GM23338 (cell line): ENCODE measurements at regions not wholly inside any gene's neighbourhood (a gene's known extent, or its start where the extent isn't known, plus 50 kb on each side); places are given as distances from the start of the nearest gene placed in this dataset.

ENCODE experiments used
- ATAC-seq: fragments of 200-7000 bp; cut with Tn5 transposase; 3 replicates; pipeline ENCODE4 v1.9.1; 2020
- DNase-seq: peaks from one replicate; pipeline ENCODE4 v3.0.0-alpha.2; 2015; ENCODE audit warnings: low spot score
- H2AFZ ChIP-seq: fragments of 200-600 bp; sonication (generic); 2 replicates; pipeline ENCODE4 v1.8.0; 2016; ENCODE audit warnings: antibody characterized with exemption, mild to moderate bottlenecking, moderate library complexity
- H3F3A ChIP-seq: fragments of 200-600 bp; sonication (generic); replicated peaks from 2 replicates; pipeline ENCODE4 v1.8.0; 2017; ENCODE audit warnings: antibody characterized with exemption, mixed run types, low read depth
- H3K27ac ChIP-seq: fragments of 200-600 bp; sonication (generic); 2 replicates; pipeline ENCODE4 v1.6.1; 2016; ENCODE audit warnings: low read depth
- H3K27me3 ChIP-seq: fragments of 200-600 bp; sonication (generic); 2 replicates; pipeline ENCODE4 v1.8.0; 2016; ENCODE audit warnings: mild to moderate bottlenecking, mixed run types, moderate library complexity; ENCODE audit not compliant: insufficient read depth
- H3K36me3 ChIP-seq: fragments of 200-600 bp; sonication (generic); 2 replicates; pipeline ENCODE4 v1.8.0; 2016; ENCODE audit warnings: mild to moderate bottlenecking; ENCODE audit not compliant: insufficient read depth
- H3K4me1 ChIP-seq: fragments of 200-600 bp; sonication (generic); 2 replicates; pipeline ENCODE4 v1.8.0; 2016; ENCODE audit warnings: mild to moderate bottlenecking, moderate library complexity; ENCODE audit not compliant: insufficient read depth
- H3K4me2 ChIP-seq: fragments of 200-600 bp; sonication (generic); 2 replicates; pipeline ENCODE4 v1.7.1; 2017; ENCODE audit warnings: mixed run types
- H3K4me3 ChIP-seq: fragments of 200-600 bp; sonication (generic); 2 replicates; pipeline ENCODE4 v1.6.1; 2016; ENCODE audit warnings: mixed run types
- H3K79me2 ChIP-seq: fragments of 200-600 bp; sonication (generic); replicated peaks from 2 replicates; pipeline ENCODE4 v1.8.0; 2017; ENCODE audit warnings: mild to moderate bottlenecking; ENCODE audit not compliant: insufficient read depth
- H3K9me2 ChIP-seq: fragments of 200-600 bp; sonication (generic); 2 replicates; pipeline ENCODE4 v1.8.0; 2017; ENCODE audit not compliant: insufficient read depth
- H4K20me1 ChIP-seq: fragments of 200-600 bp; sonication (generic); replicated peaks from 2 replicates; pipeline ENCODE4 v1.8.0; 2017; ENCODE audit warnings: mild to moderate bottlenecking; ENCODE audit not compliant: insufficient read depth
- H3K27ac Mint-ChIP-seq: 2 replicates; pipeline ENCODE4 v1.8.0; 2020; ENCODE audit warnings: inconsistent platforms, mild to moderate bottlenecking, moderate library complexity, mixed read lengths
- H3K27me3 Mint-ChIP-seq: 3 replicates; pipeline ENCODE4 v1.8.0; 2022; ENCODE audit warnings: low read depth, mild to moderate bottlenecking, moderate library complexity, mixed read lengths, inconsistent platforms; ENCODE audit not compliant: insufficient read depth, poor library complexity
- H3K36me3 Mint-ChIP-seq: 3 replicates; pipeline ENCODE4 v1.8.0; 2021; ENCODE audit warnings: low read depth, mild to moderate bottlenecking, inconsistent platforms, moderate library complexity, mixed read lengths
- H3K4me1 Mint-ChIP-seq: 3 replicates; pipeline ENCODE4 v1.8.0; 2020; ENCODE audit warnings: mild to moderate bottlenecking, inconsistent platforms, mixed read lengths
- H3K4me3 Mint-ChIP-seq: 3 replicates; pipeline ENCODE4 v1.8.0; 2021; ENCODE audit warnings: moderate library complexity, mild to moderate bottlenecking, inconsistent platforms, mixed read lengths
- H3K9me3 Mint-ChIP-seq: 3 replicates; pipeline ENCODE4 v1.8.0; 2020; ENCODE audit warnings: moderate library complexity, mild to moderate bottlenecking, inconsistent platforms, mixed read lengths
- CREB1 ChIP-seq: fragments of 250-450 bp; sonication (Bioruptor Pico); IDR thresholded peaks from 2 replicates; pipeline ENCODE4 v1.5.0; 2020; ENCODE audit warnings: low read depth, mild to moderate bottlenecking, moderate library complexity
- CTCF ChIP-seq, 2 experiments: fragments of 200-600 bp in 1 of 2; sonication (generic) in 1 of 2; conservative IDR thresholded peaks; 2 replicates each; pipeline versions ENCODE4 v1.5.1 to v1.6.1; 2016 to 2017; ENCODE audit warnings: antibody characterized with exemption in 2 of 2, low read depth in 2 of 2, mild to moderate bottlenecking in 2 of 2, moderate library complexity in 1 of 2
- ETS1 ChIP-seq: IDR thresholded peaks from 2 replicates; pipeline ENCODE4 v1.6.1; 2016; ENCODE audit warnings: antibody characterized with exemption
- EZH2phosphoT487 ChIP-seq: fragments of 200-600 bp; sonication (generic); IDR thresholded peaks from one replicate; pipeline ENCODE4 v1.8.1; 2018; ENCODE audit warnings: antibody characterized with exemption; ENCODE audit not compliant: unreplicated experiment
- JUNB ChIP-seq: IDR thresholded peaks from one replicate; pipeline ENCODE4 v1.6.1; 2016; ENCODE audit warnings: antibody characterized with exemption; ENCODE audit not compliant: unreplicated experiment
- NANOG ChIP-seq: IDR thresholded peaks from 2 replicates; pipeline ENCODE4 v1.6.1; 2016; ENCODE audit warnings: antibody characterized with exemption, borderline replicate concordance
- REST ChIP-seq: IDR thresholded peaks from one replicate; pipeline ENCODE4 v1.6.1; 2018; ENCODE audit warnings: antibody characterized with exemption; ENCODE audit not compliant: unreplicated experiment
- STAT1 ChIP-seq: IDR thresholded peaks from one replicate; pipeline ENCODE4 v1.6.1; 2016; ENCODE audit warnings: antibody characterized with exemption; ENCODE audit not compliant: unreplicated experiment
- ZNF114 ChIP-seq: fragments of 250-450 bp; sonication (Bioruptor Pico); IDR thresholded peaks from 2 replicates; pipeline ENCODE4 v1.5.0; 2020; ENCODE audit warnings: mild to moderate bottlenecking, moderate library complexity
- ZNF331 ChIP-seq: fragments of 250-450 bp; sonication (Bioruptor Pico); IDR thresholded peaks from 2 replicates; pipeline ENCODE4 v1.5.0; 2020; ENCODE audit warnings: low read depth, mild to moderate bottlenecking, moderate library complexity
- ZNF462 ChIP-seq: fragments of 250-450 bp; sonication (Bioruptor Pico); IDR thresholded peaks from 2 replicates; pipeline ENCODE4 v1.5.0; 2020; ENCODE audit warnings: mild to moderate bottlenecking, moderate library complexity

GRCh38 chr1:58144698-58145270 lies 401.7 kb downstream of the OMA1 start:
- no peak overlapping the region for H3K4me2 ChIP-seq
- H3K4me3 Mint-ChIP-seq = no peak overlapping the region
- no peak for TF ChIP-seq EZH2phosphoT487
- no peak for TF ChIP-seq ZNF331 (CRISPR knock-in tag)
- TF ChIP-seq ZNF462 (CRISPR knock-in tag) = no peak
- no peak for TF ChIP-seq CREB1 (CRISPR knock-in tag)
- TF ChIP-seq REST = no peak
- no peak for TF ChIP-seq ZNF114 (CRISPR knock-in tag)
- TF ChIP-seq ETS1 = no peak
- TF ChIP-seq CTCF (conservative IDR thresholded peaks at IDR 0.05; ENCODE audit: low read depth in 2 of 2) = no peak
- no peak for TF ChIP-seq JUNB
- TF ChIP-seq STAT1 = no peak
- TF ChIP-seq NANOG = no peak
- H3K9me3 Mint-ChIP-seq = peaks cover 6% of the 10 kb centered on the region; the same call in 2 of the 3 replicates
- ATAC-seq (no peak), DNase-seq (no peak)
- H3K4me3 ChIP-seq = no peak overlapping the region
- no peaks in the 10 kb centered on the region for H3K36me3 ChIP-seq
- peak overlapping the region; percentile 36; the same call in 1 of the 2 replicates for H3K27ac Mint-ChIP-seq
- 0 out of 2 replicates have a peak, but pooled peaks cover 2% of the 10 kb centered on the region for H4K20me1 ChIP-seq
- H3K27ac ChIP-seq = 0 out of 2 replicates have a peak overlapping the region, but pooled peaks have one; percentile 45
- no peak overlapping the region for H2AFZ ChIP-seq
- H3K9me2 ChIP-seq = 0 out of 2 replicates have a peak, but pooled peaks cover 5% of the 10 kb centered on the region
- no peaks in the 10 kb centered on the region for H3K79me2 ChIP-seq
- peaks cover 6% of the 10 kb centered on the region for H3K4me1 Mint-ChIP-seq
- H3K36me3 Mint-ChIP-seq = no peaks in the 10 kb centered on the region; the same call in 1 of the 3 replicates
- H3K27me3 Mint-ChIP-seq = no peaks in the 10 kb centered on the region
- H3K4me1 ChIP-seq = peaks cover 10% of the 10 kb centered on the region; the same call in 1 of the 2 replicates
- H3F3A ChIP-seq = no peaks in the 10 kb centered on the region
- no peaks in the 10 kb centered on the region for H3K27me3 ChIP-seq
